SH-SY5Y (cell line): ENCODE measurements at regions not wholly inside any gene's neighbourhood (a gene's known extent, or its start where the extent isn't known, plus 50 kb on each side); places are given as distances from the start of the nearest gene placed in this dataset.

Source experiments
- GATA2 ChIP-seq: IDR thresholded peaks from 2 replicates; pipeline ENCODE4 v1.6.1; 2011; ENCODE audit warnings: mild to moderate bottlenecking, low read depth, low read length
- GATA3 ChIP-seq: IDR thresholded peaks from 2 replicates; pipeline ENCODE4 v1.6.1; 2011; ENCODE audit warnings: low read depth, mild to moderate bottlenecking, low read length, moderate library complexity

DNA sequence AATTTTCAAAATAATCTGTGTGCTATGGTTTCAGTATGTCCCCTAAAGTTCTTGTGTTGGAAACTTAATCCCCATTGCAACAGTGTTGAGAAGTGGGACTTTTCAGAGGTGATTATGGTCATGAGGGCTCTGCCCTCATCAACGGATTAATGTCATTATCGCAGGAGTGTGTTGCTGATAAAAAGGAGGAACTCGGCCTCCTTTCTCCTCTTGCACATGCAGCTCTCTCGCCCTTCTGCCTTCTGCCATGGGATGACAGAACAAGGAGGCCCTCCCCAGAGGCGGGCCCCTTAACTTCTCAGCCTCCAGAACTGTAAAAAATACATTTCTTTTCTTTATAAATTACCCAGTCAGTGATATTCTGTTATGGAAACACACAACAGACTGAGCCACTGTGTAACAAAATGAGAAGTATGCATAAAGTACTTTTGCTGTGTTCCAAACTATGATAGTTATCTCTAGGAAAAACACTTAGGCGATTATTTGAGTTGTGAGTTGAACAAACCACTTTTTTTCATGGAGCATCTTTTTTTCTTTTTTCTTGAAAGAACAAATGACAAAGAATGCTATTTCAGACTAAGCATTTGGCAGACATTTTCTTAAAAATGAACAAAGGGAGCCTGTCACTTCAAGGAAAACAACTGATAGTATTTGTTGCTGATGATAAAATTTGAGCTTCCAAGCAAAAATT, 134.8 kb upstream of the FUT8 start:
- TF ChIP-seq GATA2, result no peak
- no peak for TF ChIP-seq GATA3
